ENCODE measurements at regions not wholly inside any gene's neighbourhood (a gene's known extent, or its start where the extent isn't known, plus 50 kb on each side); places are given as distances from the start of the nearest gene placed in this dataset.

- TF ChIP-seq CTCF (IDR thresholded peaks at IDR 0.05 in 2 of 3, conservative IDR thresholded peaks at IDR 0.05 in 1 of 3; ENCODE audit: control insufficient read depth in 2 of 3, extremely low read depth in 1 of 3, insufficient read depth in 1 of 3, low read depth in 3 of 3, low read length in 3 of 3) (no peak), YBX1 (IDR thresholded peaks at IDR 0.05) (no peak)
Measured at GRCh38 chr17:21532763-21533385, 156.7 kb downstream of the KCNJ12 start (continued).

GRCh38 chr17:21535686-21536375 lies 156.5 kb upstream of the KCNJ18 start:
- Histone ChIP-seq H3K4me3 (no peak overlapping the region), H3K27ac (ENCODE audit: control insufficient read depth, insufficient read depth) (no peak overlapping the region), H3K4me1 (ENCODE audit: control insufficient read depth, insufficient read depth, low read length) (no peaks in the 10 kb centered on the region), H3K79me2 (ENCODE audit: control insufficient read depth, insufficient read depth, low read length) (no peaks in the 10 kb centered on the region), H4K20me1 (ENCODE audit: control insufficient read depth, insufficient read depth) (no peaks in the 10 kb centered on the region), H2AFZ (ENCODE audit: control insufficient read depth, low read depth, low read length) (no peak overlapping the region), H3K4me2 (ENCODE audit: control insufficient read depth, insufficient read depth) (no peak overlapping the region), H3K9me3 (replicated peaks; ENCODE audit: control insufficient read depth, insufficient read depth, low read length) (no peaks in the 10 kb centered on the region; the same call in 2 of the 3 replicates), H3K36me3 (ENCODE audit: control insufficient read depth in 2 of 2, insufficient read depth in 2 of 2, low read length in 1 of 2) (no peaks in the 10 kb centered on the region), H3K27me3 (replicated peaks in 1 of 2; ENCODE audit: control insufficient read depth in 2 of 2, insufficient read depth in 2 of 2, low read length in 1 of 2) (no peaks in the 10 kb centered on the region), H3K9ac (ENCODE audit: control insufficient read depth, insufficient read depth, low read length) (no peak overlapping the region)
- CTCF ChIA-PET: no interaction called here
- 4% methylated on average over 1 of the region's 1 CpG for WGBS (ENCODE audit: insufficient coverage, insufficient replicate concordance, low lambda C conversion rate, missing lambda C conversion rate)
- POLR2A ChIA-PET: no interaction called here
- SMC1A ChIA-PET (ENCODE audit: uncharacterized antibody, unreplicated experiment): interaction anchor here (1.6 kb wide), 1 partner anchor 11 kb away, joined by 3 read pairs; no protein-coding TSS in a partner anchor
- RAD21 ChIA-PET (ENCODE audit: unreplicated experiment): no interaction called here
- intact Hi-C loops (cut with micrococcal nuclease; ENCODE audit: unreplicated experiment): no loop called here
- FAIRE-seq (no peak), ATAC-seq (no peak), DNase-seq (ENCODE audit: low read depth, low spot score) (no peak)
- in situ Hi-C loops (cut with MboI): no loop called here
- BruUV-seq (replicated peaks): no TSS peak
- TF ChIP-seq SREBF1 (IDR thresholded peaks at IDR 0.05; ENCODE audit: low read length) (no peak), ZNF217 (IDR thresholded peaks at IDR 0.05) (no peak), SREBF2 (IDR thresholded peaks at IDR 0.05; ENCODE audit: low read length) (no peak), IRF4 (IDR thresholded peaks at IDR 0.05; ENCODE audit: low read depth, low read length) (no peak), SMAD1 (IDR thresholded peaks at IDR 0.05; ENCODE audit: low read depth, partially characterized antibody) (no peak), EGR1 (IDR thresholded peaks at IDR 0.05; ENCODE audit: borderline replicate concordance in 1 of 2, low read depth in 2 of 2, low read length in 2 of 2) (no peak), MTA2 (IDR thresholded peaks at IDR 0.05; ENCODE audit: low read depth) (no peak), IKZF2 (IDR thresholded peaks at IDR 0.05) (no peak), IKZF1 (conservative IDR thresholded peaks at IDR 0.05) (no peak), RUNX3 (IDR thresholded peaks at IDR 0.05; ENCODE audit: low read length) (no peak), NR2F1 (conservative IDR thresholded peaks at IDR 0.05) (no peak), ZNF207 (IDR thresholded peaks at IDR 0.05; ENCODE audit: borderline replicate concordance) (no peak), PML (IDR thresholded peaks at IDR 0.05; ENCODE audit: low read length) (no peak), KDM1A (IDR thresholded peaks at IDR 0.05; ENCODE audit: borderline replicate concordance) (no peak), LARP7 (IDR thresholded peaks at IDR 0.05) (no peak), NFXL1 (IDR thresholded peaks at IDR 0.05; ENCODE audit: borderline replicate concordance) (no peak), SRF (IDR thresholded peaks at IDR 0.05; ENCODE audit: low read depth in 2 of 2, low read length in 2 of 2) (no peak), SIN3A (IDR thresholded peaks at IDR 0.05; ENCODE audit: low read depth, low read length) (no peak), SP1 (IDR thresholded peaks at IDR 0.05; ENCODE audit: low read depth, low read length) (no peak), TARDBP (IDR thresholded peaks at IDR 0.05; ENCODE audit: borderline replicate concordance) (no peak)
